ENCODE measurements at regions not wholly inside any gene's neighbourhood (a gene's known extent, or its start where the extent isn't known, plus 50 kb on each side); places are given as distances from the start of the nearest gene placed in this dataset.

DNA sequence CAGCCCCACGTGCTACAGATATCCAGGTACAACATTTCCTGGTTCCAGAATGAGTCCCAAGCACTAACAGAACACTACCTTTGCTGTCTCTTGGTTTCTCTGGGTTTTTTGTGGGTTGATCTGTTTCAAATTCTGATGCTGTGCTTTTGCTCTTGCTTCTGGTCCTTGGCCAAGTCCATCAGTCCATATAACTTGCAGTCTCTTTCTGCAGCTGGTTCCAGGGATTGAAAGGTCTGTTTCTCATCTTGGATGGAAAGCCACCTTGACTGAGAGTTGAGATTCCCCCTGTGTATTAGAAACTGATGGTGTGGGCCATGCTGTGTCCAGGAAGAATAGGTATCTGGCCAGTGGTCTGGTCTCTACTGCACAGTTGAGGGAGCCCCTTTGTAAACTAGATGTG lies 171.1 kb downstream of the JCAD start:
- POLR2A ChIA-PET: no interaction called here
- ATAC-seq (ENCODE audit: low read depth) (no peak), DNase-seq (no peak)
- Histone ChIP-seq H3K9me3 (ENCODE audit: control extremely low read depth in 1 of 3, control insufficient read depth in 2 of 3, insufficient read depth in 1 of 3, low read length in 2 of 3) (peaks cover 0 to 3% (median 0%) of the 10 kb centered on the region in 3 donors), H4K20me1 (ENCODE audit: control insufficient read depth, insufficient read depth, low read length, poor library complexity, severe bottlenecking) (no peaks in the 10 kb centered on the region), H3K4me1 (ENCODE audit: control insufficient read depth in 2 of 2, insufficient read depth in 2 of 2, low read length in 2 of 2) (no peaks in the 10 kb centered on the region), H3K9ac (ENCODE audit: low read length) (no peak overlapping the region), H3K79me2 (ENCODE audit: control insufficient read depth, insufficient read depth, low read length) (no peaks in the 10 kb centered on the region), H3K27ac (ENCODE audit: low read length in 2 of 2) (no peak overlapping the region), H3K4me3 (ENCODE audit: control extremely low read depth in 1 of 5, extremely low read depth in 1 of 5, insufficient read depth in 1 of 5, low read depth in 2 of 5, low read length in 4 of 5) (no peak overlapping the region), H3K27me3 (replicated peaks in 1 of 4; ENCODE audit: control extremely low read depth in 1 of 4, control insufficient read depth in 3 of 4, insufficient read depth in 4 of 4, low read length in 3 of 4) (no peaks in the 10 kb centered on the region), H3K4me2 (replicated peaks; ENCODE audit: low read depth, low read length, poor library complexity, severe bottlenecking) (no peak overlapping the region), H2AFZ (ENCODE audit: insufficient read depth, low read depth, low read length, poor library complexity, severe bottlenecking) (no peak overlapping the region), H3K36me3 (replicated peaks in 1 of 2; ENCODE audit: control extremely low read depth in 1 of 2, control insufficient read depth in 1 of 2, extremely low read depth in 1 of 2, insufficient read depth in 2 of 2, low read length in 1 of 2) (no peaks in the 10 kb centered on the region)
- CTCF ChIA-PET: no interaction called here
- intact Hi-C loops (cut with micrococcal nuclease): no loop called here
- no peak overlapping the region for H3K27ac Mint-ChIP-seq
- no peak overlapping the region for H3K4me3 Mint-ChIP-seq
- H3K4me1 Mint-ChIP-seq: no peaks in the 10 kb centered on the region
- H3K9me3 Mint-ChIP-seq (ENCODE audit: insufficient read depth): no peaks in the 10 kb centered on the region
- H3K27me3 Mint-ChIP-seq: no peaks in the 10 kb centered on the region
- WGBS (ENCODE audit: insufficient coverage): 57% methylated on average over 1 of the region's 1 CpG
- no peak for TF ChIP-seq EZH2 (IDR thresholded peaks at IDR 0.05; ENCODE audit: borderline replicate concordance, insufficient read depth, low read depth, low read length, poor library complexity, severe bottlenecking)
- TF ChIP-seq, protein P1, sequence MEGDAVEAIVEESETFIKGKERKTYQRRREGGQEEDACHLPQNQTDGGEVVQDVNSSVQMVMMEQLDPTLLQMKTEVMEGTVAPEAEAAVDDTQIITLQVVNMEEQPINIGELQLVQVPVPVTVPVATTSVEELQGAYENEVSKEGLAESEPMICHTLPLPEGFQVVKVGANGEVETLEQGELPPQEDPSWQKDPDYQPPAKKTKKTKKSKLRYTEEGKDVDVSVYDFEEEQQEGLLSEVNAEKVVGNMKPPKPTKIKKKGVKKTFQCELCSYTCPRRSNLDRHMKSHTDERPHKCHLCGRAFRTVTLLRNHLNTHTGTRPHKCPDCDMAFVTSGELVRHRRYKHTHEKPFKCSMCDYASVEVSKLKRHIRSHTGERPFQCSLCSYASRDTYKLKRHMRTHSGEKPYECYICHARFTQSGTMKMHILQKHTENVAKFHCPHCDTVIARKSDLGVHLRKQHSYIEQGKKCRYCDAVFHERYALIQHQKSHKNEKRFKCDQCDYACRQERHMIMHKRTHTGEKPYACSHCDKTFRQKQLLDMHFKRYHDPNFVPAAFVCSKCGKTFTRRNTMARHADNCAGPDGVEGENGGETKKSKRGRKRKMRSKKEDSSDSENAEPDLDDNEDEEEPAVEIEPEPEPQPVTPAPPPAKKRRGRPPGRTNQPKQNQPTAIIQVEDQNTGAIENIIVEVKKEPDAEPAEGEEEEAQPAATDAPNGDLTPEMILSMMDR (IDR thresholded peaks at IDR 0.05): no peak

DNA sequence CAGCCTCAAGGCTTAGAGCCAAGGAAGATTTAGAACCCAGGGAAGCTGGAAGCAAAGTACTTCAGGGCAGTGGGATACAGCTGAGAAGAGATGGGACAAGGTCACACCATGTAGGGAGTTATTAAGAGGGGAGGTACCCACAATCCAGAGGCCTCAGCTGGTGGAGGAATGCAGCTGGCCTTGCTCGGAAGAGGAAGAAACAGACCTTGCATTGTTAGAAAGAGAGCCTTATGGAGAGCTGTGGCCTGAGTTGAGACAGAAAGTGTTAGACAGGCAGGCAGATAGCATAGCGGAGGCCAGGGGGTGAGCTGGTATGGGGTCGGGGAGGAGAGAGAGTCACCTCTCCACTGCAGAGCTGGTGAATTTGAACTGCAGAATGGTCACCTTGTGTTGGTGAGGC lies 173.1 kb downstream of the JCAD start:
- H4K20me1 ChIP-seq (ENCODE audit: control insufficient read depth, insufficient read depth, low read length, poor library complexity, severe bottlenecking): no peaks in the 10 kb centered on the region
- H3K27ac ChIP-seq (ENCODE audit: low read length in 2 of 2): no peak overlapping the region
- H3K79me2 ChIP-seq (ENCODE audit: control insufficient read depth, insufficient read depth, low read length): no peaks in the 10 kb centered on the region
- H3K9me3 ChIP-seq (ENCODE audit: control extremely low read depth in 1 of 3, control insufficient read depth in 2 of 3, insufficient read depth in 1 of 3, low read length in 2 of 3): peaks cover 0 to 3% (median 0%) of the 10 kb centered on the region in 3 donors
- H3K36me3 ChIP-seq (replicated peaks in 1 of 2; ENCODE audit: control extremely low read depth in 1 of 2, control insufficient read depth in 1 of 2, extremely low read depth in 1 of 2, insufficient read depth in 2 of 2, low read length in 1 of 2): no peaks in the 10 kb centered on the region
- H3K9ac ChIP-seq (ENCODE audit: low read length): no peak overlapping the region
- intact Hi-C loops (cut with micrococcal nuclease): no loop called here
- no peak overlapping the region for H3K4me2 ChIP-seq (replicated peaks; ENCODE audit: low read depth, low read length, poor library complexity, severe bottlenecking)
- H3K4me1 ChIP-seq (ENCODE audit: control insufficient read depth in 2 of 2, insufficient read depth in 2 of 2, low read length in 2 of 2): no peaks in the 10 kb centered on the region
- Mint-ChIP-seq H3K4me3 (no peak overlapping the region), H3K27ac (no peak overlapping the region), H3K4me1 (no peaks in the 10 kb centered on the region), H3K27me3 (no peaks in the 10 kb centered on the region), H3K9me3 (ENCODE audit: insufficient read depth) (no peaks in the 10 kb centered on the region)
- TF ChIP-seq, protein P1 (IDR thresholded peaks at IDR 0.05): no peak
- TF ChIP-seq EZH2 (IDR thresholded peaks at IDR 0.05; ENCODE audit: borderline replicate concordance, insufficient read depth, low read depth, low read length, poor library complexity, severe bottlenecking): no peak
- POLR2A ChIA-PET: no interaction called here
- CTCF ChIA-PET: no interaction called here
- no peaks in the 10 kb centered on the region for H3K27me3 ChIP-seq (replicated peaks in 1 of 4; ENCODE audit: control extremely low read depth in 1 of 4, control insufficient read depth in 3 of 4, insufficient read depth in 4 of 4, low read length in 3 of 4)
- H3K4me3 ChIP-seq (ENCODE audit: control extremely low read depth in 1 of 5, extremely low read depth in 1 of 5, insufficient read depth in 1 of 5, low read depth in 2 of 5, low read length in 4 of 5): no peak overlapping the region
- DNase-seq (no peak), ATAC-seq (ENCODE audit: low read depth) (no peak)
- WGBS (ENCODE audit: insufficient coverage): 92% methylated on average over 3 of the region's 3 CpGs
- H2AFZ ChIP-seq (ENCODE audit: insufficient read depth, low read depth, low read length, poor library complexity, severe bottlenecking): no peak overlapping the region

Measured in B cell (primary cell).